ENCODE measurements at regions not wholly inside any gene's neighbourhood (a gene's known extent, or its start where the extent isn't known, plus 50 kb on each side); places are given as distances from the start of the nearest gene placed in this dataset.

- TF ChIP-seq POLR2AphosphoS5 (IDR thresholded peaks at IDR 0.05; ENCODE audit: low read depth, low read length) (no peak), TAF1 (IDR thresholded peaks at IDR 0.05; ENCODE audit: borderline replicate concordance, insufficient read depth, low read length) (no peak), REST (IDR thresholded peaks at IDR 0.05; ENCODE audit: insufficient read depth in 1 of 2, low read depth in 2 of 2, low read length in 2 of 2) (no peak), SIN3A (IDR thresholded peaks at IDR 0.05; ENCODE audit: borderline replicate concordance, insufficient read depth, low read length) (no peak)
Observed at GRCh38 chr10:61837755-61838171, 63.7 kb upstream of the ARID5B start.
